ENCODE measurements at regions not wholly inside any gene's neighbourhood (a gene's known extent, or its start where the extent isn't known, plus 50 kb on each side); places are given as distances from the start of the nearest gene placed in this dataset.

- no peak for DNase-seq (ENCODE audit: low spot score)
- TF ChIP-seq CTCF (IDR thresholded peaks at IDR 0.05; ENCODE audit: extremely low read depth, insufficient read depth, missing control alignments): no peak
- in situ Hi-C loops (cut with MboI; ENCODE audit: low pct_unique_long_range_greater_than_20kb, low sequenced_read_pairs, unreplicated experiment): no loop called here
Measured at GRCh38 chr9:115393976-115394775, 276.2 kb upstream of the TNC start.

- TF ChIP-seq CTCF (IDR thresholded peaks at IDR 0.05; ENCODE audit: extremely low read depth, insufficient read depth, missing control alignments): no peak
- in situ Hi-C loops (cut with MboI; ENCODE audit: low pct_unique_long_range_greater_than_20kb, low sequenced_read_pairs, unreplicated experiment): no loop called here
- DNase-seq (ENCODE audit: low spot score): no peak
Measured at GRCh38 chr9:115395511-115396021, 277.6 kb upstream of the TNC start.

- DNase-seq (ENCODE audit: low spot score): no peak
- in situ Hi-C loops (cut with MboI; ENCODE audit: low pct_unique_long_range_greater_than_20kb, low sequenced_read_pairs, unreplicated experiment): no loop called here
- no peak for TF ChIP-seq CTCF (IDR thresholded peaks at IDR 0.05; ENCODE audit: extremely low read depth, insufficient read depth, missing control alignments)
Measured at GRCh38 chr9:115396071-115396529, 278.1 kb upstream of the TNC start.

GRCh38 chr9:115397591-115398312, 279.8 kb upstream of the TNC start:
- no peak for DNase-seq (ENCODE audit: low spot score)
- in situ Hi-C loops (cut with MboI; ENCODE audit: low pct_unique_long_range_greater_than_20kb, low sequenced_read_pairs, unreplicated experiment): no loop called here
- TF ChIP-seq CTCF (IDR thresholded peaks at IDR 0.05; ENCODE audit: extremely low read depth, insufficient read depth, missing control alignments): no peak

GRCh38 chr9:115398313-115398650, 280.3 kb upstream of the TNC start:
- in situ Hi-C loops (cut with MboI; ENCODE audit: low pct_unique_long_range_greater_than_20kb, low sequenced_read_pairs, unreplicated experiment): no loop called here
- no peak for DNase-seq (ENCODE audit: low spot score)
- no peak for TF ChIP-seq CTCF (IDR thresholded peaks at IDR 0.05; ENCODE audit: extremely low read depth, insufficient read depth, missing control alignments)

- in situ Hi-C loops (cut with MboI; ENCODE audit: low pct_unique_long_range_greater_than_20kb, low sequenced_read_pairs, unreplicated experiment): no loop called here
- no peak for TF ChIP-seq CTCF (IDR thresholded peaks at IDR 0.05; ENCODE audit: extremely low read depth, insufficient read depth, missing control alignments)
- no peak for DNase-seq (ENCODE audit: low spot score)
Measured at GRCh38 chr9:115398996-115399395, 281.0 kb upstream of the TNC start.
